Progenitor cell of endocrine pancreas (in vitro differentiated cells): ENCODE measurements at regions not wholly inside any gene's neighbourhood (a gene's known extent, or its start where the extent isn't known, plus 50 kb on each side); places are given as distances from the start of the nearest gene placed in this dataset.
"Not testable (repeated sequence)": the region's sequence is repeated elsewhere in the genome, so short reads cannot be mapped to it uniquely, and the experiment has no call there.

Experiments
- DNase-seq: peaks from one replicate; pipeline ENCODE4 v3.0.0; 2021; ENCODE audit warnings: low spot score; ENCODE audit not compliant: unreplicated experiment
- H3K27ac Mint-ChIP-seq: 2 replicates; pipeline ENCODE4 v1.8.0; 2021; ENCODE audit warnings: mild to moderate bottlenecking, moderate library complexity, mixed read lengths
- H3K27me3 Mint-ChIP-seq: 2 replicates; pipeline ENCODE4 v1.8.0; 2021; ENCODE audit warnings: mixed read lengths
- H3K36me3 Mint-ChIP-seq: 2 replicates; pipeline ENCODE4 v1.8.0; 2022; ENCODE audit warnings: mixed read lengths; ENCODE audit not compliant: insufficient read depth
- H3K4me1 Mint-ChIP-seq: 2 replicates; pipeline ENCODE4 v1.8.0; 2021; ENCODE audit warnings: low read depth, mixed read lengths
- H3K4me3 Mint-ChIP-seq: 2 replicates; pipeline ENCODE4 v1.8.0; 2021; ENCODE audit warnings: low read depth, mild to moderate bottlenecking, moderate library complexity, mixed read lengths
- H3K9me3 Mint-ChIP-seq: 2 replicates; pipeline ENCODE4 v1.8.0; 2021; ENCODE audit warnings: low read depth, mixed read lengths
- CTCF ChIP-seq: fragments of 200-600 bp; sonication (generic); IDR thresholded peaks from one replicate; pipeline ENCODE4 v1.5.0; 2021; ENCODE audit warnings: antibody characterized with exemption, mild to moderate bottlenecking; ENCODE audit not compliant: unreplicated experiment

- H3K36me3 Mint-ChIP-seq, result no peaks in the 10 kb centered on the region
- no peak for DNase-seq
- H3K27ac Mint-ChIP-seq, result no peak overlapping the region
- H3K4me1 Mint-ChIP-seq, result no peaks in the 10 kb centered on the region
- no peaks in the 10 kb centered on the region for H3K27me3 Mint-ChIP-seq
- TF ChIP-seq CTCF, result no peak
- no peak overlapping the region for H3K4me3 Mint-ChIP-seq
- H3K9me3 Mint-ChIP-seq, result peaks cover 4% of the 10 kb centered on the region
These were observed 1599.6 kb upstream of the B3GALT2 start for GRCh38 chr1:194786027-194786426.

GRCh38 chr1:194776657-194777056 lies 1590.2 kb upstream of the B3GALT2 start:
- Mint-ChIP-seq H3K4me1 (no peaks in the 10 kb centered on the region), H3K9me3 (peaks cover 8% of the 10 kb centered on the region), H3K27me3 (no peaks in the 10 kb centered on the region), H3K36me3 (no peaks in the 10 kb centered on the region), H3K27ac (no peak overlapping the region), H3K4me3 (no peak overlapping the region)
- DNase-seq, result no peak
- no peak for TF ChIP-seq CTCF

GRCh38 chr1:194774535-194774934 lies 1588.1 kb upstream of the B3GALT2 start:
- Mint-ChIP-seq H3K4me1 (no peaks in the 10 kb centered on the region), H3K27ac (no peak overlapping the region), H3K9me3 (peaks cover 4% of the 10 kb centered on the region), H3K4me3 (no peak overlapping the region), H3K27me3 (no peaks in the 10 kb centered on the region), H3K36me3 (no peaks in the 10 kb centered on the region)
- no peak for TF ChIP-seq CTCF
- DNase-seq, result no peak

- no peak for DNase-seq
- Mint-ChIP-seq H3K4me3 (no peak overlapping the region), H3K9me3 (peaks cover 7% of the 10 kb centered on the region), H3K27me3 (no peaks in the 10 kb centered on the region), H3K36me3 (no peaks in the 10 kb centered on the region), H3K27ac (no peak overlapping the region), H3K4me1 (no peaks in the 10 kb centered on the region)
- no peak for TF ChIP-seq CTCF
These were observed 1569.0 kb upstream of the B3GALT2 start for GRCh38 chr1:194755241-194755994.

- not testable (repeated sequence) for H3K9me3 Mint-ChIP-seq, H3K36me3 Mint-ChIP-seq, H3K4me1 Mint-ChIP-seq, H3K27me3 Mint-ChIP-seq, DNase-seq, H3K27ac Mint-ChIP-seq, H3K4me3 Mint-ChIP-seq
These were observed 1552.4 kb upstream of the B3GALT2 start for GRCh38 chr1:194738843-194739242.

- no peak for DNase-seq
- Mint-ChIP-seq H3K4me1 (no peaks in the 10 kb centered on the region), H3K9me3 (no peaks in the 10 kb centered on the region), H3K27me3 (no peaks in the 10 kb centered on the region), H3K27ac (no peak overlapping the region), H3K4me3 (no peak overlapping the region), H3K36me3 (no peaks in the 10 kb centered on the region)
- no peak for TF ChIP-seq CTCF
These were observed 1548.6 kb upstream of the B3GALT2 start for GRCh38 chr1:194734970-194735369.
